NCI-H2196 treated with DMSO at 0.1 percent for 48 hours (cell line): ENCODE measurements at regions not wholly inside any gene's neighbourhood (a gene's known extent, or its start where the extent isn't known, plus 50 kb on each side); places are given as distances from the start of the nearest gene placed in this dataset.

ENCODE experiments used
- DNase-seq: peaks from one replicate; lab custom pipeline; 2025; ENCODE audit not compliant: unreplicated experiment; lab: John Stamatoyannopoulos, UW

DNA sequence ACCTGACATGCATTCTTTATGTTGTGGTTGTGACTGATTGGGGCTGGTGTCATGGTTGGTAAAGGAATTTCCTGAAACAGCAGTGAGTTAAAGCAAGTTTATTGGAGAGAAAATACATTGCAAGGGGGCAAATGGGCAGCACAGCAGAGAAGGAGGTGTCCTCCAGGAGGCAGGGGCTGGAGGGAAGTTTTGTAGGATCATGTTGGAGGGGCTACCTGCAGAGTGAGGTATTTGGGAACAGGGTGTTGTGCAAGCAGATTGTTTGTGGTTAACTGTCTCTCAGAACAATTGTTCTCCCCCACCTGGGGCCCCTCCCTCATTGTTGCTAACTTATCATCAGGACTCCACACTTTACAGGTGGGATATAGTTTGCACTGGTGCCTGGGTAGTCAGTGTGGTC is 196.0 kb downstream of the NSUN3 start:
- DNase-seq = no peak

- DNase-seq = no peak
Measured at GRCh38 chr3:94259291-94259690, 196.4 kb downstream of the NSUN3 start.

GRCh38 chr3:94269763-94270162 is 206.9 kb downstream of the NSUN3 start:
- no peak for DNase-seq

- no peak for DNase-seq
Measured at GRCh38 chr3:94272016-94272415, 209.2 kb downstream of the NSUN3 start.

GRCh38 chr3:94280958-94281357 is 218.1 kb downstream of the NSUN3 start:
- DNase-seq = no peak

DNA sequence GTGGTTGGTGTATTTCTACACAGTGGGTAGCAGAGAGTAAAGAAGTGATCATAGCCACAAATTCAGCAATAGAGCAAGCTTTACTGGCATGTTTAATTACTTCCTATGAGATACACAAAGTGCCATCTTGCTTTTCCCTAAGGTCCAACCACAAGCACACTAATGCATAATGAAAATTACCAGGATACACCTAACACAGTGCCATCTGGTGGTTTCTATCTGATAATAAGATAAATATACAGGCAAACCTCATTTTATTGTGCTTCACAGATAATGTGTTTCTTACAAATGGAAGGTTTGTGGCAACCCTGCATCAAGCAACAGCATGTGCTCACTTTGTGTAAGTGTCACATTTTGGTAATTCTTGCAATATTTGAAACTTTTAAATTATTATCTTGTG is 223.0 kb downstream of the NSUN3 start:
- no peak for DNase-seq

DNA sequence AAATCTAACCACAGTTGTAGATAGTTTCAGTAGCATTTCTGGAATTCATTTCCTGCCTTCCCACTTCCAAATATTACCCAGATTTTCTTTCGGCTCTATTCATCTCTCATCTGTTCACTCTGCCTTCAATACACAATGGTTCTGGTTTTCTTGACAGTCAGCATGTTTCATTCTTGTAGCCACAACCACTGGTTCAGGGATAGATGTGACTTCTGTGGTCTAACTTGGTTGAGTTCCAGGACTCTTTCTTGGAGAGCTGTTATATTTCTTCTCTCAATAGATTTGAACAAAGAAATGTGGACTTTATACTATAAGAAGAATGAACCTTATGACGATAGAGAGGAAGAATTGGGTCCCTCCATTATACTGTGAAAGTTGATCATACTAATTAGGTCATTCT is 228.8 kb downstream of the NSUN3 start:
- DNase-seq = no peak

GRCh38 chr3:94292151-94292550 is 229.3 kb downstream of the NSUN3 start:
- no peak for DNase-seq

GRCh38 chr3:94293793-94294195 is 230.9 kb downstream of the NSUN3 start:
- DNase-seq = no peak

GRCh38 chr3:94294806-94295205 is 231.9 kb downstream of the NSUN3 start:
- DNase-seq = no peak

DNA sequence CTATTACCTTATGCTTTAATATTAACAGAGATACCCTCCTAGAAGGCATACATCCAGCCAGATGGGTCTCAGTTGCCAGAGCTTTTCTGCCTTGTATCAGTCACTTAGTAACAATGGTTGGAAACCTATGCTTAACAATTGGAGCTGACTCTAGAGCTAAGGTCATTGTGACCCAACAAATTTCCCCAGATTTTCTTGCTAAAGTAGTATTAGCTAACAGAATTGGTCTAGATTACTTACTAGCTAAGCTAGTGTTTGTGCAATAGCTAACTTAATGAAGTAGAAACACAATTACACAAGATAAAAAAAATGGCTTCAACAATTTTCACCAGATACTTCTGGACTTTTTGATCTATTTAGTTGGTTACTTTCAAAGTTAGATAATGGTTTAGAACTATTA is 236.9 kb downstream of the NSUN3 start:
- no peak for DNase-seq

- DNase-seq = no peak
Measured at GRCh38 chr3:94301366-94301765, 238.5 kb downstream of the NSUN3 start.

- DNase-seq = no peak
Measured at GRCh38 chr3:94303266-94303665, 240.4 kb downstream of the NSUN3 start.

DNA sequence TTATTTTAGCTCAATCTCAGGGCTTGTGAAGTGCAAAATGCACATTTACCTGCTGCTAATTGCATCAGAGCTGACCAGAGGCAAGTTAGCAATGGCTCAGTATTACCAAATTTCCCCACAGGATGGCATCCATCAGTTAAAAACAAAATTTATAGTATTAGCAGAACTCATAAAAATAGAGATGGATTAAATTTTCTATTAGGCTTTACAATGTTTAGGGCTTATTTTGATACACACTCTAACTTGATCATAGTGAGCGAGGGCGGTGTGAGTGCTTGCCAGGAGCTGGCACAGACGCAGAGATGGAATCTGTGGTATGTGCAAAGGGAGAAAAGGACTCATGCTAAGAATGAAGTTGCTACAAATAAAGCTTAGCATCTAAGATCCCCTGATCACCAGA is 241.0 kb downstream of the NSUN3 start:
- DNase-seq = no peak

- DNase-seq = no peak
Measured at GRCh38 chr3:94304954-94305353, 242.1 kb downstream of the NSUN3 start.

DNA sequence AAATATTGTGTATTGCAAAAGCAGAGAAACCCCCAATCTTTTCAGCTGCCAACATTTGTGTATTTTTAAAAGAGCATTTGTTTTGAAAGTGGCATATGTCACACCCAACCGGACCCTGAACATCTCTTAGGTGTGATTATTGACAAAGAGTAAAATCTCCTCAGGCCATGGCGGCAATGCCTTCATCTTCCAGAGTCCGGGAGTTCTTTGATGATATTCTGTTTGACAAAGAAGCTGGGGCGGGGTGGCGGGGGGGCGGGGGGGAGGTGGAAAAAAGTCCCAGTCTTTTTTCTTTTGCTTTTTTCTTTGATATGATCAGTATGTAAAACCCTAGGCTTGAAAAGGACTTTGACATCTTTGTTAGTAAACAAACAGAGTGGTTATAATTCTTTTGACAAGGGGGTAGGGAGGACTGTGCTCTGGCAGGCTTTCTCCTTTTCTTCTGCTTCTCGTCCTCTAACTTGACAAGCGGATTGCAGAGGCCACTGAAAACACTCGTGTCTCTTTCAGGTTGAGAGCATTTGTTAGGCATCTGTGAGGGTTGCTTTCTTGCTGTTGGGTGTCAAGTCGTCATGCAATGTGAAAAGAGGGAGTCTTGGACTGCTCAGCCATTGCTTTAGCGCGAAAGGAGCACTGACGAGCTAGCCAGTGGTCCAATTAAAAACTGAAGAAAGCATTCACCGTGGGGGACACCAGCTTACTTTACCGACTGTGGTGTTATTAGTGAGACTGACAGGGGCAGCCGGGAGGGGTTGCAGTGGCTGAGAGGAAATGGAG is 243.2 kb downstream of the NSUN3 start:
- no peak for DNase-seq

DNA sequence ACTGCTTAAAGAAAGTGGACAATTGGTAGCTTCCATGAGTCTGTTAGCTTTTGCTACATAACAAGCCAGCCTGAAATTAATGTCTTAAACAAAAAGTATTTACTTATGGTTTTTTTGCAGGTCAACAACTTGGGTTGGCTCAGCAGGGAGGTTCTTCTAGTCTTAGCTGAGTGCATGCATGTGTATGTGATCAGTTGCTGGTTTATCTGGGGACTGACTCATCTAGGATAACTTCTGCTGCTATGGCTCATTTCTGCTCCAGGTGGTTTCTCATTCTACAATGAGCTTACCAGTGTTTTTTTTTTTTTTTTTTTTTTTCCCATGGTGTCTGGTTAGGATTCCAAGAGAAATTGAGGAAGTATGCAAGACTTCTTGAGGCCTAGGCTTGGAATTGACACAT is 244.7 kb downstream of the NSUN3 start:
- DNase-seq = no peak

GRCh38 chr3:94308767-94309166 is 245.9 kb downstream of the NSUN3 start:
- no peak for DNase-seq

DNA sequence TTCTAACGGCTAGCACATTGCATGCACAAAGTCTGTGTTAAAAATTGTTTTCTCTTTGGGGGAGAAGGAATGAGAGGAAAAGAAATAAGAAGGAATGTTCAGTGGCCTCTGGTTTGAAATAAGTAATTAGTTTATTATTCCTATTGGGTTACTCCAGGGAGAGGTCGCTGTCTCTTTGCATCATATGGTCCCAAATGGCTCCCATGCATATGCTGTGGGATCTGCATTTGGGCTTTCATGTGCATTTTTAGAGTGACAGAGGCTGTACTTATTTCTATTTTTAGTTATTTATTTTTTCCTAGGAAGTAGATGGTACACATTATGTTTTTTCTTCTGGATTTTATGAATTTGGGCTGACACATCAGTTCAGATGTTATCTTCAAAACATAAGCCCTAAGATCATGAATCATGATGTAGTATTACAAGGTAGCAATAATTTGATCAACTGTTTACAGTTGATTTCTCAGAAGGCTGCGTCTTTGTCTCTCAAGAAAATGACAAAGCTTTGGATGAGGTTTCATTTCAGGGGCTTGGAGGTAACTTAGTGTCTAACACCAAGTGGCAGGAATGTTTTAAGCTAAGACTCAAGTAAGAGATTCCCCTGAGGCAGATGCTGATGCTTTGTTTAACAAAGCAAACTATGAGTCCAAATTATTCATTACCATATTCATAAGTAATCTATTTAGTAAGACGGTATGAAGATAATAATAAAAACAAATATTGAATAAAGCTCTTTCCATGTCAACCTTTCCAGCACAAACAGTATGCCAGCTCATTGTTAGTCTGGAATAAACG is 247.7 kb downstream of the NSUN3 start:
- DNase-seq = no peak

DNA sequence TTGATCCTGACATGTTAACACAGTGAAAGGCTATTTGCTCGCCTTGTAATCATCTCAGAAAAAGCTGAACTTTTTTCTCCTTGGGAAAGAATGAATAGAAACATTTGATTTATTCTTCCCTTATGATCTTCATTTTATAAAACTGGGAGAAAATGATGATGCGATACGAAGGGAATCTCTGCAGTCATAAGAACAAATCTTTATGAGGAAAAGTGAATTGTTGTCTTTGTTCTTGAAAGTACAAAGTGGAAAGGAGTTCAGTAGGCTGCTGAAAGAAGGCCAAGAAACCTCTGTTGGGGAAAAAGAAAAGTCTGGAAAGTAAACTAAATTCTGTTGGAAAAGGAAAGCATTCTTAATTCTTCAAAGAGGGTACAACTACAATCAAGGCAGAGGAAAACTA is 248.8 kb downstream of the NSUN3 start:
- DNase-seq = no peak

- no peak for DNase-seq
Measured at GRCh38 chr3:94314218-94314883, 251.5 kb downstream of the NSUN3 start.

DNA sequence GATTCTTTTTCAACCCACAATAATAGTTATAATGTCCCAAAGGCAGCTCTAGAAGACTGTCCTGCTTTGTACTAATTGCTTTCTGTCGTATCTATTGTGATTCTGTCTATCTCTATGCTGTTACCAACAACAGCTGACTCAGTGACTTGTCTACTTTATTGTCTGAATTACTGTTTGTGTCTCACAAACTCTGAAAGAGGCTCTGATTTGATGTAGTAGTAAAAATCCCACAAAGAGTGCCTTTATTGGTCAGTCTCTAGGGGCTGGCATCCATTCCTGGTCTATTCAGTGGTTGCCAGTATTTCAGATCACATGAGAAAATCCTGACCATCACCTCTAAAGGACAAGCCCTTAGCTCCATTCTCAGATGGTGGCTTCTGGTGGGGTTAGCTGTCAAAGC is 254.2 kb downstream of the NSUN3 start:
- no peak for DNase-seq
